ENCODE measurements at regions not wholly inside any gene's neighbourhood (a gene's known extent, or its start where the extent isn't known, plus 50 kb on each side); places are given as distances from the start of the nearest gene placed in this dataset.

- no peak for DNase-seq
- CTCF ChIA-PET: no interaction called here
- no peaks in the 10 kb centered on the region for H3K9me3 Mint-ChIP-seq
- H3K27ac Mint-ChIP-seq: no peak overlapping the region
- H3K36me3 Mint-ChIP-seq (ENCODE audit: low read depth): no peaks in the 10 kb centered on the region
- intact Hi-C loops (cut with micrococcal nuclease): no loop called here
- H3K27me3 Mint-ChIP-seq (ENCODE audit: low read depth): peaks cover 2% of the 10 kb centered on the region
- no peak overlapping the region for H3K4me3 Mint-ChIP-seq
- H3K4me1 Mint-ChIP-seq (ENCODE audit: low read depth): no peaks in the 10 kb centered on the region
These were observed 52.0 kb upstream of the COL3A1 start for GRCh38 chr2:188922191-188922590.

Measured in activated naive CD4-positive, alpha-beta T cell treated with anti-CD3 and anti-CD28 coated beads for 36 hours (primary cell).